ENCODE measurements at regions not wholly inside any gene's neighbourhood (a gene's known extent, or its start where the extent isn't known, plus 50 kb on each side); places are given as distances from the start of the nearest gene placed in this dataset.

GRCh38 chr20:52806918-52807317 lies 165.2 kb upstream of the TSHZ2 start:
- TF ChIP-seq POLR2A (IDR thresholded peaks at IDR 0.05) = no peak
- TF ChIP-seq EP300 (IDR thresholded peaks at IDR 0.05; ENCODE audit: low read depth) = no peak
- TF ChIP-seq, protein P1, sequence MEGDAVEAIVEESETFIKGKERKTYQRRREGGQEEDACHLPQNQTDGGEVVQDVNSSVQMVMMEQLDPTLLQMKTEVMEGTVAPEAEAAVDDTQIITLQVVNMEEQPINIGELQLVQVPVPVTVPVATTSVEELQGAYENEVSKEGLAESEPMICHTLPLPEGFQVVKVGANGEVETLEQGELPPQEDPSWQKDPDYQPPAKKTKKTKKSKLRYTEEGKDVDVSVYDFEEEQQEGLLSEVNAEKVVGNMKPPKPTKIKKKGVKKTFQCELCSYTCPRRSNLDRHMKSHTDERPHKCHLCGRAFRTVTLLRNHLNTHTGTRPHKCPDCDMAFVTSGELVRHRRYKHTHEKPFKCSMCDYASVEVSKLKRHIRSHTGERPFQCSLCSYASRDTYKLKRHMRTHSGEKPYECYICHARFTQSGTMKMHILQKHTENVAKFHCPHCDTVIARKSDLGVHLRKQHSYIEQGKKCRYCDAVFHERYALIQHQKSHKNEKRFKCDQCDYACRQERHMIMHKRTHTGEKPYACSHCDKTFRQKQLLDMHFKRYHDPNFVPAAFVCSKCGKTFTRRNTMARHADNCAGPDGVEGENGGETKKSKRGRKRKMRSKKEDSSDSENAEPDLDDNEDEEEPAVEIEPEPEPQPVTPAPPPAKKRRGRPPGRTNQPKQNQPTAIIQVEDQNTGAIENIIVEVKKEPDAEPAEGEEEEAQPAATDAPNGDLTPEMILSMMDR (IDR thresholded peaks at IDR 0.05) = no peak
- no peak for TF ChIP-seq POLR2AphosphoS5 (IDR thresholded peaks at IDR 0.05)
- no peak for DNase-seq
- Histone ChIP-seq H3K4me1 (no peaks in the 10 kb centered on the region), H3K4me3 (no peak overlapping the region), H3K27ac (no peak overlapping the region), H3K9me3 (no peaks in the 10 kb centered on the region), H3K36me3 (no peaks in the 10 kb centered on the region), H3K27me3 (no peaks in the 10 kb centered on the region)
- intact Hi-C loops (cut with DNase I; ENCODE audit: low total_unique reads) (no loop called here), in situ Hi-C loops (cut with MboI; ENCODE audit: low pct_ligation_motif_present in 1 of 4, low pct_unique_long_range_greater_than_20kb in 1 of 4, low sequenced_read_pairs in 3 of 4) (no loop called here)
- WGBS, 2 donors (ENCODE audit: low coverage in 1 of 2) = 78 to 79% methylated on average over 4 of the region's 4 CpGs

- DNase-seq = no peak
- in situ Hi-C loops (cut with MboI; ENCODE audit: low pct_ligation_motif_present in 1 of 4, low pct_unique_long_range_greater_than_20kb in 1 of 4, low sequenced_read_pairs in 3 of 4) = no loop called here
- intact Hi-C loops (cut with DNase I; ENCODE audit: low total_unique reads) = no loop called here
Measured at GRCh38 chr20:52805843-52806242, 166.3 kb upstream of the TSHZ2 start.

GRCh38 chr20:52805296-52805571 lies 166.9 kb upstream of the TSHZ2 start:
- Histone ChIP-seq H3K36me3 (no peaks in the 10 kb centered on the region), H3K27me3 (no peaks in the 10 kb centered on the region), H3K4me1 (no peaks in the 10 kb centered on the region), H3K27ac (no peak overlapping the region), H3K4me3 (no peak overlapping the region), H3K9me3 (no peaks in the 10 kb centered on the region)
- DNase-seq = no peak
- intact Hi-C loops (cut with DNase I; ENCODE audit: low total_unique reads) = no loop called here
- TF ChIP-seq POLR2AphosphoS5 (IDR thresholded peaks at IDR 0.05) (no peak), EP300 (IDR thresholded peaks at IDR 0.05; ENCODE audit: low read depth) (no peak), POLR2A (IDR thresholded peaks at IDR 0.05) (no peak)
- TF ChIP-seq, protein P1 (IDR thresholded peaks at IDR 0.05) = no peak
- in situ Hi-C loops (cut with MboI; ENCODE audit: low pct_ligation_motif_present in 1 of 4, low pct_unique_long_range_greater_than_20kb in 1 of 4, low sequenced_read_pairs in 3 of 4) = no loop called here
- 25 to 45% methylated on average over 3 to 4 of the region's 4 CpGs for WGBS, 2 donors (ENCODE audit: low coverage in 1 of 2)

More at GRCh38 chr20:52805843-52806242, 166.3 kb upstream of the TSHZ2 start:
- no peaks in the 10 kb centered on the region for H3K9me3 ChIP-seq
- TF ChIP-seq EP300 (IDR thresholded peaks at IDR 0.05; ENCODE audit: low read depth) = no peak
- TF ChIP-seq POLR2AphosphoS5 (IDR thresholded peaks at IDR 0.05) = no peak
- TF ChIP-seq POLR2A (IDR thresholded peaks at IDR 0.05) = no peak
- TF ChIP-seq, protein P1 (IDR thresholded peaks at IDR 0.05) = no peak
- H3K27me3 ChIP-seq = no peaks in the 10 kb centered on the region
- H3K4me1 ChIP-seq = no peaks in the 10 kb centered on the region
- H3K36me3 ChIP-seq = no peaks in the 10 kb centered on the region
- no peak overlapping the region for H3K27ac ChIP-seq
- WGBS, 2 donors (ENCODE audit: low coverage in 1 of 2) = 17 to 32% methylated on average over 2 of the region's 2 CpGs
- no peak overlapping the region for H3K4me3 ChIP-seq

DNA sequence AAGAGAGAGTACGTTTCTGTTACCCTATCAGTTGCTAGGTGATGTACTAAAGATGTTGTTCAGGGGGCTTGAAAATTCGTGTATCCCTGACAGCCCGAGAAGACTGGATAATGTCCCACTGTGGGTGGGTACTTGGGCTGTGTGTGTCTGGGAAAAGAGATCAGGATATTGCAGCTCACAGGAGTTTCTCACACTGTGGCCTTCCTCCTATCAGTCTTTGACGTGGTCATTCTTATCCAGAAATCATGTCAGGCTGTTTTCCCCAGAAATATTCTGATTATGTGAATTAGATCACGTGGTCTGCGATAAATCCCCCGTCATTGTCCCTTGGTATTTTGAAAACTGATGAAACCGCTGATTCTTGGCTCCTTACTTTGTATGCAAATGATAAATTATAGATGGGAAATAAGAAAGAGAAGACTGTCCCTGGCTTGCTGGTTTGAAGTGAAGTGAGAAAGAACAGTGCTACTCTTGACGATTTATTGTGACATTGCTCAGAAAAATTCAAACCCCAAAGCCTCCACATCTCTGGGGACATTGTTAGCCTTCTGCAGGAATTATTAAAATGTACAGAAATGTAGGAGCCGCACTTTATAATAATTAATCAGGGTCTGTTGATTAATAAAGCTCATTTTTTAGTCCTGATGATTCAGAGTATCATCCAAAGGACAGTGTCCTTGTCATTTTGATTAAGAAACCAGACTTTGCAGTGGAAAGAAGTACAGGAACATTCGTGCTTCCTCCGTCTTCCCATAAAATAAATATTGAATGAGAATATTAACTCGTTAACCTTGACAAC lies 167.5 kb upstream of the TSHZ2 start:
- intact Hi-C loops (cut with DNase I; ENCODE audit: low total_unique reads) = no loop called here
- WGBS, 2 donors (ENCODE audit: low coverage in 1 of 2) = 61 to 65% methylated on average over 9 to 13 of the region's 13 CpGs
- no peak for TF ChIP-seq POLR2AphosphoS5 (IDR thresholded peaks at IDR 0.05)
- no peak for TF ChIP-seq POLR2A (IDR thresholded peaks at IDR 0.05)
- TF ChIP-seq EP300 (IDR thresholded peaks at IDR 0.05; ENCODE audit: low read depth) = no peak
- TF ChIP-seq, protein P1 (IDR thresholded peaks at IDR 0.05) = no peak
- no peaks in the 10 kb centered on the region for H3K36me3 ChIP-seq
- no peak overlapping the region for H3K4me3 ChIP-seq
- no peaks in the 10 kb centered on the region for H3K4me1 ChIP-seq
- no peak for DNase-seq
- no peak overlapping the region for H3K27ac ChIP-seq
- H3K9me3 ChIP-seq = no peaks in the 10 kb centered on the region
- in situ Hi-C loops (cut with MboI; ENCODE audit: low pct_ligation_motif_present in 1 of 4, low pct_unique_long_range_greater_than_20kb in 1 of 4, low sequenced_read_pairs in 3 of 4) = no loop called here
- no peaks in the 10 kb centered on the region for H3K27me3 ChIP-seq
